ENCODE measurements at regions not wholly inside any gene's neighbourhood (a gene's known extent, or its start where the extent isn't known, plus 50 kb on each side); places are given as distances from the start of the nearest gene placed in this dataset.

DNA sequence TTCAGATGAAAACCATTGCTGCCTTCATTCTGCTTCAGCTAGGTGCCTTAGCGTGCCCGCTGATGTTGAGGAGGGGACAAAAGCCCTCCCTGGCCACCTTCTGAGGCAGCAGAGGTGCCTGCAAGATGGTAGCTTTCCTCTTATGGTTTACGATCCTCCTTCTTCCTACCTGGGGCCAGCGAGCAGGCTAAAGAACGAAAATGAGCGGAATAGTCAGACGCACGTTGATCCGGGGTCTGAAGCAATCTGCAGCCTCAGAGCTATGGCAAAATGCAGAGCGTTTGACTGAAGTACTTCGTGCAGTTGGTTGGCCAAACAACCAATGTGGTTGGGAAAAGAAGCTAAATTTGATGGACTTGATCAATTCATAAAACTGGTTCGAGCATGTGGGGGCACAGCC is 95.5 kb downstream of the GATA3 start:
- TF ChIP-seq EGR1 (IDR thresholded peaks at IDR 0.05) (no peak), RAD21 (IDR thresholded peaks at IDR 0.05; ENCODE audit: low read depth) (no peak), YY1 (IDR thresholded peaks at IDR 0.05; ENCODE audit: low read depth) (no peak), ZBTB7A (IDR thresholded peaks at IDR 0.05; ENCODE audit: low read depth) (no peak), NFIC (IDR thresholded peaks at IDR 0.05) (no peak), TCF12 (IDR thresholded peaks at IDR 0.05; ENCODE audit: low read depth) (no peak), EP300 (IDR thresholded peaks at IDR 0.05; ENCODE audit: borderline replicate concordance) (no peak), CEBPB (IDR thresholded peaks at IDR 0.05) (no peak), FOXM1 (IDR thresholded peaks at IDR 0.05; ENCODE audit: borderline replicate concordance, low read depth) (no peak), TAF1 (IDR thresholded peaks at IDR 0.05; ENCODE audit: low read depth) (no peak)
- TF ChIP-seq, protein P1, sequence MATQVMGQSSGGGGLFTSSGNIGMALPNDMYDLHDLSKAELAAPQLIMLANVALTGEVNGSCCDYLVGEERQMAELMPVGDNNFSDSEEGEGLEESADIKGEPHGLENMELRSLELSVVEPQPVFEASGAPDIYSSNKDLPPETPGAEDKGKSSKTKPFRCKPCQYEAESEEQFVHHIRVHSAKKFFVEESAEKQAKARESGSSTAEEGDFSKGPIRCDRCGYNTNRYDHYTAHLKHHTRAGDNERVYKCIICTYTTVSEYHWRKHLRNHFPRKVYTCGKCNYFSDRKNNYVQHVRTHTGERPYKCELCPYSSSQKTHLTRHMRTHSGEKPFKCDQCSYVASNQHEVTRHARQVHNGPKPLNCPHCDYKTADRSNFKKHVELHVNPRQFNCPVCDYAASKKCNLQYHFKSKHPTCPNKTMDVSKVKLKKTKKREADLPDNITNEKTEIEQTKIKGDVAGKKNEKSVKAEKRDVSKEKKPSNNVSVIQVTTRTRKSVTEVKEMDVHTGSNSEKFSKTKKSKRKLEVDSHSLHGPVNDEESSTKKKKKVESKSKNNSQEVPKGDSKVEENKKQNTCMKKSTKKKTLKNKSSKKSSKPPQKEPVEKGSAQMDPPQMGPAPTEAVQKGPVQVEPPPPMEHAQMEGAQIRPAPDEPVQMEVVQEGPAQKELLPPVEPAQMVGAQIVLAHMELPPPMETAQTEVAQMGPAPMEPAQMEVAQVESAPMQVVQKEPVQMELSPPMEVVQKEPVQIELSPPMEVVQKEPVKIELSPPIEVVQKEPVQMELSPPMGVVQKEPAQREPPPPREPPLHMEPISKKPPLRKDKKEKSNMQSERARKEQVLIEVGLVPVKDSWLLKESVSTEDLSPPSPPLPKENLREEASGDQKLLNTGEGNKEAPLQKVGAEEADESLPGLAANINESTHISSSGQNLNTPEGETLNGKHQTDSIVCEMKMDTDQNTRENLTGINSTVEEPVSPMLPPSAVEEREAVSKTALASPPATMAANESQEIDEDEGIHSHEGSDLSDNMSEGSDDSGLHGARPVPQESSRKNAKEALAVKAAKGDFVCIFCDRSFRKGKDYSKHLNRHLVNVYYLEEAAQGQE (IDR thresholded peaks at IDR 0.05; ENCODE audit: low read depth): no peak
- TF ChIP-seq, protein P2, sequence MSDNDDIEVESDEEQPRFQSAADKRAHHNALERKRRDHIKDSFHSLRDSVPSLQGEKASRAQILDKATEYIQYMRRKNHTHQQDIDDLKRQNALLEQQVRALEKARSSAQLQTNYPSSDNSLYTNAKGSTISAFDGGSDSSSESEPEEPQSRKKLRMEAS (IDR thresholded peaks at IDR 0.05): no peak
- TF ChIP-seq, protein P3, sequence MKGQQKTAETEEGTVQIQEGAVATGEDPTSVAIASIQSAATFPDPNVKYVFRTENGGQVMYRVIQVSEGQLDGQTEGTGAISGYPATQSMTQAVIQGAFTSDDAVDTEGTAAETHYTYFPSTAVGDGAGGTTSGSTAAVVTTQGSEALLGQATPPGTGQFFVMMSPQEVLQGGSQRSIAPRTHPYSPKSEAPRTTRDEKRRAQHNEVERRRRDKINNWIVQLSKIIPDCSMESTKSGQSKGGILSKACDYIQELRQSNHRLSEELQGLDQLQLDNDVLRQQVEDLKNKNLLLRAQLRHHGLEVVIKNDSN (IDR thresholded peaks at IDR 0.05): no peak
